ENCODE measurements at regions not wholly inside any gene's neighbourhood (a gene's known extent, or its start where the extent isn't known, plus 50 kb on each side); places are given as distances from the start of the nearest gene placed in this dataset.

- TF ChIP-seq MXI1 (IDR thresholded peaks at IDR 0.05; ENCODE audit: borderline replicate concordance, low read depth, low read length) (no peak), POLR2A (IDR thresholded peaks at IDR 0.05; ENCODE audit: low read depth, low read length) (no peak), RAD21 (IDR thresholded peaks at IDR 0.05; ENCODE audit: low read length) (no peak), SMC3 (IDR thresholded peaks at IDR 0.05; ENCODE audit: low read depth, low read length) (no peak), RCOR1 (IDR thresholded peaks at IDR 0.05; ENCODE audit: insufficient replicate concordance, low read length) (no peak), BHLHE40 (IDR thresholded peaks at IDR 0.05; ENCODE audit: low read depth, low read length) (no peak)
- TF ChIP-seq, protein P1, sequence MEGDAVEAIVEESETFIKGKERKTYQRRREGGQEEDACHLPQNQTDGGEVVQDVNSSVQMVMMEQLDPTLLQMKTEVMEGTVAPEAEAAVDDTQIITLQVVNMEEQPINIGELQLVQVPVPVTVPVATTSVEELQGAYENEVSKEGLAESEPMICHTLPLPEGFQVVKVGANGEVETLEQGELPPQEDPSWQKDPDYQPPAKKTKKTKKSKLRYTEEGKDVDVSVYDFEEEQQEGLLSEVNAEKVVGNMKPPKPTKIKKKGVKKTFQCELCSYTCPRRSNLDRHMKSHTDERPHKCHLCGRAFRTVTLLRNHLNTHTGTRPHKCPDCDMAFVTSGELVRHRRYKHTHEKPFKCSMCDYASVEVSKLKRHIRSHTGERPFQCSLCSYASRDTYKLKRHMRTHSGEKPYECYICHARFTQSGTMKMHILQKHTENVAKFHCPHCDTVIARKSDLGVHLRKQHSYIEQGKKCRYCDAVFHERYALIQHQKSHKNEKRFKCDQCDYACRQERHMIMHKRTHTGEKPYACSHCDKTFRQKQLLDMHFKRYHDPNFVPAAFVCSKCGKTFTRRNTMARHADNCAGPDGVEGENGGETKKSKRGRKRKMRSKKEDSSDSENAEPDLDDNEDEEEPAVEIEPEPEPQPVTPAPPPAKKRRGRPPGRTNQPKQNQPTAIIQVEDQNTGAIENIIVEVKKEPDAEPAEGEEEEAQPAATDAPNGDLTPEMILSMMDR (conservative IDR thresholded peaks at IDR 0.05; ENCODE audit: low read depth, low read length) = no peak
These were observed 154.8 kb upstream of the FHL2 start for GRCh38 chr2:105553538-105554196.
